ENCODE measurements at regions not wholly inside any gene's neighbourhood (a gene's known extent, or its start where the extent isn't known, plus 50 kb on each side); places are given as distances from the start of the nearest gene placed in this dataset.

- no peak for DNase-seq
These were observed 1249.9 kb downstream of the EFNB2 start for GRCh38 chr13:105285526-105285925.

DNA sequence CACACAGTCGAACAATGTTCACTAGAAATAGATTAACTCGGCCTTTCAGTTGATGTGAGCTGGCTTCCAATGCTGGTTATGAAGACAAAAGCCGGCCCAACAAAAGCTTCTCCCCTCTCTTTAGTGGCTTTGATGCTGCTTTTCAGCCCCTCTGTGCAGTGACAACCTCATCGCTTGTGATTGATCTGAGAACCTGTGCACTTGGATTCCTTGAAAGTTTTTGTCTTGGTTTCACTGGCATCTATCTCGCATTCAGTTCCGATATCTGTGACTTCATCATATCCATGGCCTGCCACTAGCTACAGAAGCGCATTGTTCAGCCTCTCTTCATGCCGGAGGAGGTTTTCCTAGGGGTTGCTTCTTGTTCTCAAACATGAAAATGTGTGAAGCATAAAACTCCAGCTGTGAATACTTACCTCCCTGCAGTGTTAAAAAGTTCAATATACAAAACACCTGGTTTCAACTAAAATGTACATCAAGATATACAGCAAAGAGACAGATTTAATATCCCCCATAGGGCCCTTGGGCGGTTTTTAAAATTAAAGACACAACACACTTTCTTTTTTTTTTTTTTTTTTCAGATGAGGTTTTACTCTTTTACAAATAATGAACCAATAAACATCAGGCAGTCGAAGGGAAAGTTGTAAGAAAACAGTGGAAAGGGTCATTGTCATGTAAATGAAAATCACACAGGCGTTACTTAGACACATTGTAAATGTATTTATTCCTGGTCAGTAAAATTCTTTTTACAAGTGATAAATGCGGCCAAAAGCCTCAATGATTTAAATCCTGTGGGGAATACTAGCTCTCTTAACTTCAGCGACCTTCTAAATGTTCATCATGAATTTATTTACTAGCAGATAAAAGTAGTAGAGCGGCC lies 1252.8 kb downstream of the EFNB2 start:
- DNase-seq, result no peak

- DNase-seq, result no peak
These were observed 1256.5 kb downstream of the EFNB2 start for GRCh38 chr13:105278943-105279381.

DNA sequence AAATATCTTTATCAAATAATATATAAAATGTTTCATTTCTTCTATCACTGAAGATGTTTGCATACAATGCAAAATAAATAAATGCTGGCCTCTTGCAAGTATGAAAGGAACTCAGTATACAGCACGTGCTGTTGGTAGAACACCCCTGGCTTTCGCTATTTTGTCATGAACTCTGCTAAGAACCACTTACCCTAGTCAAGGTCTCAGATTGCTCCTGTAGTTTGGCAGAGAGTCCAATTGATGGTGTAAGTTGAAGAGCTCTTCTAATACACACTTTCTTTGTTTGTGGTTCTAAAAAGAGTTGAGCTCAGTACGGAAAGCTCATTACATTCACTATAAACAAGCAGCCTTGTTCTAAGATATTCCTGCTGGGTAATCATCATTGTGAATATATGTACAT lies 1258.9 kb downstream of the EFNB2 start:
- no peak for DNase-seq

- no peak for DNase-seq
These were observed 1261.7 kb downstream of the EFNB2 start for GRCh38 chr13:105273665-105274222.

GRCh38 chr13:105272660-105273631 lies 1262.5 kb downstream of the EFNB2 start:
- no peak for DNase-seq

- no peak for DNase-seq
These were observed 1268.8 kb downstream of the EFNB2 start for GRCh38 chr13:105266615-105267014.

- DNase-seq, result no peak
These were observed 1272.9 kb downstream of the EFNB2 start for GRCh38 chr13:105262579-105262978.

GRCh38 chr13:105259426-105259825 lies 1276.0 kb downstream of the EFNB2 start:
- no peak for DNase-seq

DNA sequence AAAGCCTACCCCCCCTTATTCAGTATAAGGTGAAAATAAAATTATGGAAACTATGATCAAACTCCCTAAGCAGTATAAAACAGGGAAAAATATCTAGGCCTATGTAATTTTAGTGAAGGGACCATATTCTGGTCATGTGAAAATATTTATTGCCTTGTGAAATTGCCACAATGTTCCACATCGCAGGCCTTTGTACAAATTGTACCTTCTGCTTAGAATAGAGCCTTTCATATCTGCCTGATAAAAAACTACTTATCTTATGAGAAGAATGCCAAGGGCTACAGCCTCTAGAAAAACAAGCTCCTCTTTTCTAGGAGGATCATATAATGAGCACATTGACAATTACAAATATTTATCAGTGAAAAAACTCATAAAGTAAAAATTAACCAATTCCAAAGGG lies 1280.0 kb downstream of the EFNB2 start:
- no peak for DNase-seq

- no peak for DNase-seq
These were observed 1284.2 kb downstream of the EFNB2 start for GRCh38 chr13:105251293-105251692.

GRCh38 chr13:105247830-105248229 lies 1287.6 kb downstream of the EFNB2 start:
- no peak for DNase-seq

DNA sequence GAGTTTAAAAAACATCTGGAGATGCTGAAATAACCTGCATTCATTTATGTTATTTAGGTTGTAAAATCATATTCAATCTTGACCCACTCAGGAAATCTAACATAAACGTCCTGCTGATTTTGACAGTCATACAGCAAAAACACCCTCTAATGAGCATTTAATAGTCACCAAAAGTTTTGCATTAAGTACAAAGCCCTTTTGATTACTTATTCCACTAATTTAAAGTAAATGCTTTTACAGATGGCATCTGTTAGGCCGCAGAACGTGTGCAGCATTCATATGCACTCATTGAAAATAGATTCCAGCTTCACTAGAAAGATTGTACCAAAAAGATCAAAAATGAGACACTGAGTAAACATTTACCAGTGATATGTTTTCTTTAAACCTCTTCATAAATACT lies 1295.1 kb downstream of the EFNB2 start:
- no peak for DNase-seq

DNA sequence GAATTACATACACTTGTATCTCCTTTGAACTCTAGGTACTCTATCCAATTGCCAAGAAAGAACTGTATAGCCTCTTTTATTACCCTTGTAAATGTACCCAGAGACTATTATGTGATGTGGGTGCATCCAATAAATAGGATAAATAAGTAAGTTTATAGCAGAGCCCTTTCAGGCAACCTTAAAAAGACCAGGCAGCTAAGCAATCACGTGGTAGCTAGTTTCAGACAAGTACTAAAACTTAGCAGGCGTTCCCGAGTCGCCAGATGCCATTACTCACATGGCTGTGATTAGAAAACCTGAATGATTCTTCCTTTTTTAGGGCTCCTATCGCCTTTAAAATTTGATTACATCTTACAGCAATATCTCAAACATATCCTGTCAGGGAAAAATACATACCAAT lies 1303.0 kb downstream of the EFNB2 start:
- no peak for DNase-seq

DNA sequence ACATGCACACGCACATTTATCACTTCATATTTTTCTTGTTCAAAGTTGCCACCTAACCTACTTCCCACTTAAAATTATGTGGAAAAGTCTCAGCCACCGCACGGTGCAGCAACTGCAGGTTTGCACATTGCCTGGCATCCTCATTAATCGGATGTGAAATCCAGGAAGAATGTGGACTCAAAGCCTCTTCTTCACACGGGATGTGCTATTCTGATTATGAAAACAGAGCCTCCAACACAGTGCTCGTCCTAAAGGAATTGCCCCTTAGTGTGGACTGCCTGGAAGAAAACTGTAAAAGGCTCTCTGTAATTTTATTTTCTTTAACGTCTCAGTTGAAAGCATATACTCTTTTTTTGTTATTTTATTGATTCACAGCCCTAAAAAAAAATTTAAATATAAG lies 1303.5 kb downstream of the EFNB2 start:
- no peak for DNase-seq

DNA sequence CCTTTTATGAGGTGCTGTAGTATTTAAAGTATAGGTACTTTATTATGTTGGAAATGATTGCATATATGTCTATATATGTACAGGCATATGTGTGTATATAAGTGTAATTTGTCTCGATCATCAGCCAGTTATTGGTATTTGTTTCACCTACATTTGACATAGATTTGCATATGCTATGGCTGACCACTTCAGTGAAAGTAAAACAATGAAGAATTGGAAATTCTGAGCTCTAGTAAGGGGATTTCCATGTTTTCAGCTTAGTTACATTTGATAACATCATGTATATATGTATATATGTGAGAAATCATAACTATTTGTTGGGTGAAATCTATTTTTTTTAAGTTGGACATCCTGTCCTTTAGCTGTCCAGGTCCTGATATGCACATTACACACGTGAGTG lies 1303.9 kb downstream of the EFNB2 start:
- no peak for DNase-seq

DNA sequence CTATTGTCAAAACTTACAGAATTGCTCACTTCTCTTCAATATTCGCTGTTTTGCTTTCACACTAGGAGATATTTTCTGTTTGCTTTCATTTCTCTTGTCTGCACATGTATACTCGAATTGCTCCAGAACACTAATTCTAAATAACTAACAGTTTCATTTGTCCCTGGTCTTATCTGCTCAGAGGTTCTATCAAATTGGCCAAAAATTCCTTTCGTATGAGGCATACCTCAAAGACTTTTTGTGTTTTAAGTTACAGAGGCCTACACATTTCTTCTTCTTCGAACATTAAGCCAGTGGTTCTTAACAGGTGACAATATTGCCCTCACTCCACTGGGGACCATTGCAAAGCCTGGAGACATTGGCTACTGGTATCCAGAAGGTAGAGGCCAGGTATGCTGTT lies 1314.6 kb downstream of the EFNB2 start:
- no peak for DNase-seq

DNA sequence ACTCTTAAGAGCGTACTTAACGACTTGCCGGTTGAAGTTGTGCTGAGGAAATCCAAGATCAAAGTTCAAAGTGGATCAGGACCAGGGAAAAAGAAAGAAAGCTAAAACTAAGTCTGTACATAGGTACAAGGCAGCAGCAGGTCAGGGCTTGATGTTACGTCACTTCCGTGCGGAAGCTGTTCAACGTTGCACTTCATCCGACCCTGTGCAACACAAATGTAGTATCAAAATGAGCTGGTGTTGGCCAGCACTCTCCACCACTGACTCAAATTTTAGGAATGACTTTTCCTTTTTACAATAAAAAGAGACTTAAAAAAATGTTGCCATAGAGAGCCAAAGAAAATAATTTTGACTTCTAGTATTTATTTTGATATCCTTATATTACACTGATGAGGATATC lies 1315.4 kb downstream of the EFNB2 start:
- no peak for DNase-seq

DNA sequence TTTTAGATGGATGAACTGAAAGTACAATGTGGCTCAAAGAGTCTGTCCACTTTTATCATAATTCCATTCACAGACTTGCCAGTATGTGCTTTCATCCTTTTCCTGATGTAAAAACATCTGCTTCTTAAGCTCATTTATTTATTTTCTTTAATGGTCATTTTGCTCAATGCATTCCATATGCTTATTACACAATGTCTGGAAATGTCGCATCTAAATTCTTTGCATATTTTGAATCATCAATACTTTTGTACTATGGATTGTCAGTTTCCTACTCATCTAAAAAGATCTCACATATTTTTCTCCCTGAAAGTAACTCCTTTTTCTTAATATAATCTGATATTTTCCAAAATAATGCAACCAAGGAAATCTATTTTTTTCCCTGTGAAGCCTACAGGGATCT lies 1315.8 kb downstream of the EFNB2 start:
- DNase-seq, result no peak

DNA sequence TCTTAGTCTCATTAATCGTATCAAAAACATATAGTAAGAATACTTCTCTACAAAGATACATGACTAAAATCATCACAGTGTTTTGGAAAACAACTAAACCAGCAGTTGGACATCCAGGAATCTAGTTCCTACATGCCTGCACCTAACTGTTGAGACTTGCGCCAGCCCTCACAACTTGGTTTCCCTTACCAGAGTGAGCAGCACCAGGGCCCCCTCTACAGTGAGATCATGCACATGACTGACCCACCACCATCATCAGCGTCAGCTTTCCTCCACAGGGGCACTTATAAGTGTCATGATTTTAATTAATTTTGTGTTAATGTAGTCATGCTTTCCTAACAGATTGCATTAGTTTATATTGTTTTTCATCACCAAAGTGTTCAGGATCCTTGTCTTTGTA lies 1322.0 kb downstream of the EFNB2 start:
- no peak for DNase-seq

- no peak for DNase-seq
These were observed 1327.7 kb downstream of the EFNB2 start for GRCh38 chr13:105207572-105208293.

GRCh38 chr13:105202354-105202753 lies 1333.1 kb downstream of the EFNB2 start:
- peak in 2 of 14 donors; percentile 7 to 12 for DNase-seq
